Activated CD8-positive, alpha-beta memory T cell treated with anti-CD3 and anti-CD28 coated beads, Interleukin-2, amount 50 U/mL, for 4 hours (primary cell): ENCODE measurements at regions not wholly inside any gene's neighbourhood (a gene's known extent, or its start where the extent isn't known, plus 50 kb on each side); places are given as distances from the start of the nearest gene placed in this dataset.

Experiments used
- DNase-seq: peaks from one replicate; pipeline ENCODE4 v3.0.0-alpha.2; 2020

DNA sequence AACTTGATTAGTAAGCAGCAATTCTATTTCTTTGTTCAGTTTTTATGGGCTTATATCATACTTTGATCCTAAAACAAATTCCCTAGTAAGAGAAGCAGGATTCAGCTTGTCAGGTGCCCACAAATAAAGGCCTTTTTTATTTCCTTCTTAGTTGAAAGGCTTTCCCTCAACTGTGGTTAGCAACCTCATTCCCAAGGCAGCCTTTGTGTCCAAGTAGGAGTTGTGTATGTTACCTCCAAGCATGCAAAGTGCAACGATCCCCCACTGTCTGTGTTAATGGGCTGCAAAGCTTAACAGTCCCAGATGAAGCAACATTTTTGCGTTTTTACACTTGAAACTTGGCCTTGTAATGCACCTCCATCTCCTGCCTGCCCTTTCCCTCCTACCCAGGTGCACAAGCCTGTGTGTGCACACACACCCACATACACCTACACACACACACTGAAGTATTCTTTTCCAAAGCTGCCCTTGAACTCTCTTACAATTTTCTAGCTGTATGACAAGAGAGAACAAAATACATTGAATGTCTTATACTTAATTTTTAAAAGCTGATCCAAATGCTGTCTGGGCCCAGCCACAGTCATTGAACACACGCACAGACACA lies 278.2 kb downstream of the SNX13 start:
- DNase-seq = no peak

DNA sequence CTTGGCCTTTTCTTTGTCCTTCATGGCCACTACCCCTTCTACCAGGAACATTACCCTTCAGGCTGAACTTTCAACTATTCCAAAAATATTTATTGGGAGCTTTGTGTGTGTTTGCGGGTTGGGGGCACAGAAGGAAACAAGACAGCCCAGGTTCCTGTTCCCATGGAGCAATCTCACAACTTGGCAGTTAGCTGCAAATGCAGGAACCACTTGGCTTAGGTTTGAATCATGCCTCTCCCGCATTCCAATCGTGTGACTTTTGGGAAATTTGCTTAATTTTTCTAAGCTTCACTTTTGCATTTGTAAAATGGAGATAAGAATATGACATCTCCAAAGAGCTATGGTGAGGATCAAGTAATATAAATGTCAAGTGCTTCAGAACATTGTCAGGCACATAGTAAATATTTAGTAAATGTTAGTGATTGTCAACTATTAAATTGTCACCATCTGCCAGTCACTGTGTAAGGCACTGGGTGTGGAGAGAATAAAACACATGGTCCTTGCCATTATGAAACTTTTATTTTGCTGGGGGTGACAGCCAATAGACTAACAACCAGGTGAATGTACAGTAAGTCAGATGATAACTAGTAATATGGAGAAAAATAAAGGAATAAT lies 277.1 kb downstream of the SNX13 start:
- no peak for DNase-seq

DNA sequence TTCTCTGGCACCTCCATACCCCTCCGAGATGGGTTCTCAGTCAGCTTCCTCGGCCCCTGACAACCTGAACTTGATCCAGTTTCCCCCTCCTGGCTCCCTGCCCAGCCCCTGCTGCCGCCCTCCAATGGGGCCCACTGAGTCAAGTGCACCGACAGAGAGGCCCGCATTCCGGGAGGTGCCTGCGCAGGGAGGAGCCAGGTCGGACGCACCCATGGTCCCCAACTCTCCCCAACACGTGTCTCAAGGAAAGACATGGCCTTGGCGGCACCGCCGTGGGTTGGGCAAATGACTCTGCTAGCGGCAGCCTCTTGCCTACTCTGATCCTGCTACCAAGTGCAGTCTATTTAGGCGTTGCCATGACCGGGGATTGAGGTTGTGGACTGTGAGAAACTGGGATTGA lies 275.3 kb downstream of the SNX13 start:
- DNase-seq = no peak

DNA sequence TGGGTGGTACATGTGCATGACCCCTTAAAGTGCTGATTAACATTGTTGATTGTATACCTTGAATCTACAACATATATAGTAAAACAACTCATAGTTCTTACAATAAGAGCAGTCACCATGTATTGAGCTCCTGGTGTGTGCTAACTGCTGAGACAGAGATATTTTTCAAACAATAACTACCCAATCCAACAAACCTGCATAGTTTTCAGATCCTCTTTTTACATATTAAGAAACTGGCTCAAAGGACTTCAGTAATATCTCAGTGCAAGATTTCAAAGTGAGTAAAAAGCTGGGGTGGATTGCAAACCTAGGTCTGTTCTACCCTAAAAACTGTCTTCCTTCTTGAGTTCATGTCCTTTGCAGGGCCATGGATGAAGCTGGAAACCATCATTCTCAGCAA lies 272.2 kb downstream of the SNX13 start:
- no peak for DNase-seq

DNA sequence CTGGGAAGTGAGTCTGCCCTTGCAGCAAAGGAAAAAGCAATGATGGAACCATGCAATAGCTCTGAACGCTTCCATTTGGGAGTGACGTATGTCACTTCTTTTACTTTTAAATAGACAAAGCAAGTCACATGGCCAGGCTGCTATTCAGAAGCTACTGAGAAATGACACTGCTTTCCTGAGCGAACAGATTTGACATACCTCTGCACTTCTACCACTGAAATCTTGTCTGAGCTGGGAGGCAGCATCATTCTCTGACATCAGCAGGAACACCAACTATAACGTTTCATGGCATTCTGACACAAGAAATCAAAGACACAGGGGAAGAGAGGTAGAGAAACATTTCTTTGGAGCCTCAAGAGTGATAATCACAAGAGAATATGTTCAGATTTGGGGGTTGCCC lies 271.1 kb downstream of the SNX13 start:
- DNase-seq = no peak

DNA sequence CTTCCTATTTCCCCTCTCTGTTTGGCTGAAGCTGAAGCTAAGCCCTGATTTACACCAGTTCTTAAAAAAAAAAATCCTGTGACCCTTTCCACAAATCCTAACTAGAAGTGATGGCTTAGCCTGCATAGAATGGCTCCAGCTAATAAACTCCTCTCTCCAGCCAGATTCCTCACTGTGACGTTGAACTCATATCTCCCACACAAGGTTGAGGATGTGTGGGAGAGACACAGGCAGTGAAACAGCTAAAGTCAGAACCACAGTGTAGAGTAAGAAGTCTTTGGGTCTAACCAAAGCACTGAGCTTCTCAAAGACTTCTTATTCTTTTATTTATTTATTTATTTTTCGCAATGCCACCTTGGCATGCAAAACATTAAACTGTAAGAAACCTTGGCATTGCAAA lies 268.3 kb downstream of the SNX13 start:
- DNase-seq = no peak

DNA sequence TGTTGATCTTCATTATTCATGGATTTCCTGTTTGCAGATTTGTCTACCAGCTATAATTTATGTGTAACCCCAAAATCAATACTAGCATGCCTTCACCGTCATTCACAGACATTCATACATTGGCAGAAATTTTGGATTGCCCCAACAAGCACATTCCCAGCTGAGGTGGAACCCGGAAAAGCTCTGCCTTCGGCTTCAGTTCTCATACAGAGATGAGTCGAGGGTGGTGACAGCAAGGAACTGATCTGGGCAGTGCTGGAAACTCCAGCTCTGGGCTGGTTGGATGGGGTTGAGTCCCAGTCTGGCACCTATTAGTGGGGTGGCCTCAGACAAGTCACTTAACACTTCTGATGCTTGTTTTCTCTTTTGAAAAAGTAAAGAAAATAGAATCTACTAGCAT lies 267.5 kb downstream of the SNX13 start:
- DNase-seq = no peak

DNA sequence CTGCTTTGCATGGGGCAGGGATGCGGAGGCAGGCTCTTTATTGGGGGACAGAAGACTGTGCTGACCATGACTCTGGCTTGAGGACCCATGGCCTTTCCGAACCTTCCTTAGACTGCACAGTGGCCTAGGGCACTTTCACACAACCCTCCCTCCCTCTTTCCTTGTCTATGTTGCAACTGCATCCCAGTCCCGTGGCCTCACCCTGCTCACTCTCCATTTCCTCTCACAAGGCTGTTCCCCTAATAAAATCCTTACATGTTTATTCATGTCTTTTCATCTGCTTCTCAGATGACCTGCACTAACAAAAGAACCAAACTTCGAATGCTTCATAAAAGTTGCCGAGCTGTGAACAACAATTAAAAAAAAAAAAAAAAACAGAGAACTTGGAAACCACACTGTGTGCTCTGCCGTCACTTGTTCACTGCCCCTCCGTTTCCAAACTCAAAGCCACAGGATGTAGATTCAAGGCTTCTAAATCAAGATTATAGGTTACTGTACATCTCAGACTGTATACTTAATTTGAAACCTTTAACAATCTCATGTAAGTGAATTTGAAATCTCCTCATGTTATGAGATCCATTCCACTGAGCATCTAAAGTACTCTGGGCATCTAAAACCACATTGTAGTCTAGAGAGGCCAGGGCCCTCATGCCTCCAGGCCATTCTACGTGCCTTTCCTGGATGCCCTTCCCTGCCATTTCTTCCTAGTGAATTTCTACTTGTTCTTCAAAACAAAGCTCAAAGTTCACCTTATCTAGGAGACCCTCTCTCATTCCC lies 265.9 kb downstream of the SNX13 start:
- DNase-seq = no peak

DNA sequence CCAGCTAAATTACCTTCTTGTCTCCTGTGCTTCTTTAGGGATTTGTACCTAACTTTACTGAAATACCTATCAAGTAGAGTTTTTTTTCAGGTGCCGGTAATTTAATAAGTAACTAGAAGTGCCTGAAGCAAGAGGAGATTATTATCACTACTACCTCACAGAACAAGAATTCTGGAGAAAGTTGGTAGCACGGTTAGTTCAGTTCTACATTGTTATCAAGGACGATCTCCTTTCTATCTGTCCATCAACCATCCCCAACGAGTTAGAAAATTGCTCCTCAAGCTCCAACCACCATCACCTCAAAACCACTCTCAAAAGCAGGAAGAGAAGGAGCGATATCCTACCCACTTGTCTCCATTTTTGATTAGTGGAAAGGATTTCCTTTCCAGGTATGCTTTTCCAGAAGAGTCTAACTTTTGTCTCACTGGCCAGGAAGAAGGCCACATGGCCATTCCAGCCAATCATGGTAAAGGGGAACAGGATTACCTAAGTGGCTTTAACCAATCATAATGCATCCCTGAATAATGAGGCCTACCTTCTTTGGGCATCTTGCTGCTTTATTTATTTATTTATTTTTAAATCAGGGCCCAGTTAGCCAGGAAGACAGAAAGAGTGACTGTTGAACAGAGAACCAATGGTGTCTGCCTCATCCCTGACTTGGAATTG lies 265.2 kb downstream of the SNX13 start:
- DNase-seq = no peak

DNA sequence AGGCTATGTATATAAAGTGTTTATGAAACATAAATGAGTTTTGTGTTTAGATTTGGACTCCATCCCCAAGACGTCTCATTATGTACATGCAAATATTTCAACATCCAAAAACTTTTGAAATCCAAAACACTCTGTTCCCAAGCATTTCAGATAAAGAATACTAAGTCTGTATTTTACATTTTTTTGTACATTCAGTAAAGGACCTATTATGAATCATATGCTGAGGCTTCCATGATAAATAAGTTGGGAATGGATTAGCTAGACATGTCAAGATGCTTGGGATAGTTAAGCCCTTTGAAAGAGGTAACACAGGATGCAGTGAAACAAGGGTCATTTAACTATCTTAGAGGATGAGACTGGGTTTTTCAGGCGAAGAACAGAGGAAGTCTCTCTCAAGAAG lies 262.9 kb downstream of the SNX13 start:
- DNase-seq = no peak

DNA sequence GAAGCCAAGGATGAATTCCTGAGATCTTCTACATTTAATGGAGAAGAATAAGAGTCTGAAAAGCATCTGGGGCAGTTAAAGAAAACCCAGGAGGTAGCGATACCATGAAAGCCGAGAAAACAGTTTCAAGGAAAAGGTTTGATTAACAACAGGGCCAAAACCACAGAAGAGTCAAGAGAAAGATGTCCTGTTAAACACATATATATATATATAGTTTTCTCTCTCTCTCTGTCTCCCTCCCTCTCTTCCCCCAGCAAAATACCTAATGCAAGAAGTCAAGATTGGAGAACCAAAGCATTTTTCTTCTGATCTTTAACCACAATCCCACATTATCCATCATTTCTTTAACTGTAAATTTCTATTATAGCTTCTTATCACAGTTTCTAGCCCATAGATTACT lies 261.4 kb downstream of the SNX13 start:
- DNase-seq = no peak

DNA sequence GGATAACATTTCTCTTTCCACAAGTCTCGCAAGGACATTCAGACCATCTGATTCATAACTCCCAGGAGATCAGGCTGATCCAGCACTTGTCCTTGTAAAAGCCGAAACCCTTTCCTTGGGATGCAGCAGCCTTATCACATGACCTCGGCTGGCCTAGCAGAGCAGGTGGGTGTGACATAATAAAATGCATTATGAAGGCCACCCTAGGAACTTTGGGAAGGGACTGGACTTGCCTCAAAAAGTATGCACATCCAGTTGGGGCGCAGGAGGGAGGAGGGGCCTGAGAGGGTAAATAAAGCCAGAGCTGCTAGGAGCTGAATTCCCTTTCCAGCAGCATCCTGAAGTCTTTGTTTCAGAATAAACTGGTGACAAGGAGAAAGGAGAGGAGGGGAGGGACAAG lies 260.8 kb downstream of the SNX13 start:
- DNase-seq = no peak

DNA sequence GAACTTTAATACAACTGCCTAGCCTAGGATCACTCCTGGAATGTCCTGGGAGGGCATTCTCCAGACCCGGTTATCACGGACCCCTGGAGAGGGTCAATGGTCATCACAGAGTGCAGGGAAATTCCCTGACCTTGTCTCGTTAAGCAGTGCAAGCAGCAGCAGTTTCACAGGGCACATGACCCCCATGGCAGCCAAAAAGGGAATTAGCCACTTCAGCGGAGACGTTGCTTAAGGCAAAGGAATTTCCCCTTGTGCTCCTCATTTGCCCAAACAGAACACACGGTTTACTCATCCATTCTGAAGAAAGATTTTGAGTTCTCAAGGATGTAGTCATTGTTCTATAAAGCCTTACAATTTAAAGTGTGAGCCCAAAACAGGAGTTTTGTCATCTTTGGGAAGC lies 260.3 kb downstream of the SNX13 start:
- no peak for DNase-seq

DNA sequence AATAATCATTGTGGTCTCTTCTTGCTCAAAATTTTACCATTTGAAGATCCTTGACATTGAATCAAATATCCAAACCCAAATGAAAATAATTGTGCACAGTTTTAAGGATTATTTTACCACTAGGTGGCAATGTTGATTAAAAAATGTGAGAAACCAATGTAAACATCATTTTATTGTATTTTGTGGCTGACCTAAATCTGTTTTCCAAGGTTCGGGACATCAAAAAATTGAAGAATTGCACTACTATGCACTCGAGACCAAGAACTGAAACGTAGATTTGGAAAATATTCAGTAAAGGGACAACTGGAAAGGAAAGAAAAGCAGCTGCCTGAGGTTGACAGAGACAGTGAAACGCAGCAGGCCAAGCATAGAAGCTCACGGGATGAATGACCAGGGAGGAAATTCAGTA lies 259.3 kb downstream of the SNX13 start:
- no peak for DNase-seq

DNA sequence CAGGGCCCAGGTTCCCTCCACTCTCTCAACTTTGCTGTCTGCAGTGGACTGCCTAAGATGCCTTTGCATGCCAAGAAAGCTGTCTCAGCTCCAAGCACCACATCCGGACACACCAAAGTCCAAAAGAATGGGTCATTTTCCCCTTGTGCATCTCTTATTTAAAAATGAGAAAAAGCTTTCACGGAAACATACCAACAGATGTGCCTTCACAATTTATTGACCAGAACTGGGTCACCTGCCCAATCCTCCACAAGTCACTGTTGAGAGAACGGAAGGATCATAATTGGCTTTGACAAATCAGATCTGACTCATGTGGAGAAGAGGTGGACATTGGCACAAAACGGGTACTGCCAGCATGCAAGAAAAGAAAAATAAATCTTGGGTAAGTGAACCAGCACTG lies 258.3 kb downstream of the SNX13 start:
- no peak for DNase-seq

DNA sequence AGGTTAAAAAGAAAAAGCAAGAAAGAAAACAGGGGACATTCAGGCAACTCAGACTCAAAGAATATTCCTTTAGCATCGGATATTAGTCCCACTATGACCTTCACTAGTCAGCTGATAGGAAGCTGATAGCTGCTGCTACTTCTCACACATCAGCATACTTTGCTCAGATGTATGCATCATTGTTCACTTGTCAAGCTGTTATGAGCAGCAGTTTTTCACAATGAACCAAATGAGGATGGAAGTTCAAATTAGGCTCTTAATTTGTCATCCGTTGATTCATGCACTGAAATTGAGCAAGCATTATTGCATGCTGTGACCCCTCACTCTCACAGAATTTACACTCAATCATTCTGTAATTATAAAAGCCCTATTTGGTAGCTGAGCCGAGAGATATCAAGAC lies 257.7 kb downstream of the SNX13 start:
- DNase-seq = no peak

DNA sequence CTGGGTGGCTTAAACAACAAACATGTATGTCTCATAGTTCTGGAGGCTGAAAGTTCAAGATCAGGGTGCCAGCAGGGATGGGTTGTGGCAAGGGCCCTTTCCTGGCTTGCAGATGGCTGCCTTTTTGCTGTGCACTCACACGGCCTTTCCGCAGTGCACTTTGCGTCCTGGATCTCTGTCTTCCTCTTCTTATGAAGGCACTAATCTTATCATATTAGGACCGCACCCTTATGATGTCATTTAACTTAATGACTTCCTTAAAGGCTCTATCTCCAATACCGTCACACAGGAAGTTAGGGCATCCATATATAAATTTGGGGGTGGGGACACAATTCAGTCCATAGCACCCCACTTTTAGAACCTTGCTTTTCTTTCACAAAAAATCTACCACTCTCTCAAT lies 255.2 kb downstream of the SNX13 start:
- DNase-seq = no peak

DNA sequence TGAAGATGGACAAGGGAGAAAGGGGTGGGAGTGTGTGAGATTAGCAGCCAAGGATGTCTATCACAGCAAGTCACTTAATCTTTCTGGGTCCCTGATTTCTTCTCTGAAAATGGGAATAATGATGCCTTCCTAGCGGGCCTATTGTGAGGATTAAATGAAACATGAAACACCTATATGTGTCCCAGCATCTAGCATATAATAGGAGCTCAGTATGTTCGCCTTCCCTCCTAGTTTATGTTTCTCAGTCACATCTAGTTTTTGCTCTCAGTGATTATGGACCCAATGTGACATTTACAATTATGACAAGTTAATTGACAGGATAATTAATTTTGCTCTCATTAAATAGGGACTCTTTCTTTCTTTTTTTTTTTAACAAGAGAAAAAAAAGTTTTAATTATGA lies 252.9 kb downstream of the SNX13 start:
- no peak for DNase-seq

DNA sequence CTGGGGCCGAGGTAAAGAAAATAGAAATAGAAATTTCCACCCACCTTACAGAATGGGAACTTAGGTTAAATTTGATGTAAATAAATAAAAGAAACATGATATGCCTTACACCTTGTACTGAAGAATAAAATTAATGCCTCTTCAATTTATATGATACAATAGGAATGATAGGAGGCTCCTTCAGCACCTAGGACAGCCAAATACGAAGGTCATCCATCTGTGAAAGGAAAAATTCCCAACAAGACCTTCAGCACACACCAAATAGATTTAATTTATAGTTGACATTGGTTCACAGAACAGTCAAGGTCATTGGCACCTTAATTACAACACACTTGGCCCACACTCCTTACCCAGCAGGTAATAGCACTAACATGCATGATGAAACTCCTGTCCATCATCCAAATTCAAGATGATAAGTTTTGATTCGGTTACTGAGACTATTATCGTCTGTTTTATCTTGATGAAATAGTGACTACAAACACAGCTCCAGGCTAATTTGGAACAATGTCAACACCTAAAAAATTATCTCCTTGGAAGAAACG lies 250.9 kb downstream of the SNX13 start:
- no peak for DNase-seq

DNA sequence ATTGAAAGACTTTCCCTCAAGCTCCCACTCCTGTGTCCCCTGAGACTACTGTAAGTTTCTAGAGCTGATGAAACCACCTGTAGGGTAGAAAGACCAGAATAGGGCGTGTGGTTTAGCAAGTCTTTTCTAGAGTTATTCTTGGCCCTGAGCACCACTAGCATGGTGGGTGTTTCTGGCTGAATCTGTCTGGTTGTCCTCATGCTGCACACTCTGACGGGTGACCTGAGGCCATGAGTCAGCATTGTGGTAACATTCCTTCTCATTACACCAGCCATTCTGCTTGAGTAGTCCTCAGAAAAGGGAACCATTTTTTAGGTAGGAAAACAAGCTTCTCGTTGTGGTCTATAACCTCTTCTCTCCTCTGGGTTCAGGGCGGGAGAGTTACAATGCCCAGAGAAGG lies 250.3 kb downstream of the SNX13 start:
- DNase-seq = no peak

DNA sequence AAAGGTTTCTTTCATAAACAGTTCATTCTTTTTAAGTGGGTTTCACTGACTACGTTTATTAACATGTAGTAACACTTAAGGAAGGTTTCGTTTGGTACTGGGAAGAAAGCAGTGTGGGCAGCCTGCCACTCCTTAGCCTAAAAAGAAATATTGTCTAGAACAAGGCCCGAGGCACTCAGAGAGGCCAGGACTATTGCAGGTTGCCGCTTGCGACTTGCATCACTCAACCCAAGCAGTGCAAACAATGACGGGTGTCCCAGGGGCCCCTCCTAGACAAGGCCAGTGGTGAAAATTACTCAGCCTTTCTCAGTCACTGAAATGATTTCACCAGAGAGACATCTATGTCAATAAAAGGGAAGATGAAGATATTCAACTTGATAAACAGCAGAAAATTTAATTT lies 243.9 kb downstream of the SNX13 start:
- DNase-seq = no peak

DNA sequence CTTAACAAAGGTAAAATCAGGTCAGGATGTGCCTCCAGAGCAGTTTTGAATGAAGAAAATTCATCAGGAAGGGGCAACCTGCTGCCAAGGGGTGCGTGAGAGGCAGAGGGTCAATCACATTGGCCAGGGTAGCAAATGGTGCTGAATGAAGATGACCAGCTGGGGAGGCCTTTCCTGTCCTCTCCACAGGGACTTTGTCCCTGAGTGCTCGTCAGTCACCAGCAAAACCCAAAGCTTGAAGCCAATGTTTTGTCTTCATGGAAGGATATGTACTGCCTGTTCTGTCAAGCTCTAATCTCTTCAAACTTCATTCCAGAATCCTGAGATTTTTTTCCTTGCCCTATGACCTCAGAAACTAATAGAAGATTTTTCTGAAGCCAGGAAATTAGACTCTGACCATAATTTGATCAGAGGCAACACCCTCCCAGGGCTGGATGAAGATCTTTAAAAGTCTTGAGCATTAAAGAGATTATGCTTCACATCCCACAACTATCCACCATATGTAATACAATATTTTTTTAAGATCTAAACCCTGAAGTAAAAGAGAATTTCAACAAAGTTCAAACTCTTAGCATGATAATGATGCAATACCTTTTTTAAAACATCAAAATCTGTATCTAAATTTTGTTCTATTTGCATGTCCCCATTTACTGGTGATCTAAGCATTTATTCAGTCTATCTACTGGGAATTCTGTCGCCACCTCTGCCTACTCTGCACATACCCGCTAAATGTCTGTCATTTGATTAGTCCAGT lies 243.0 kb downstream of the SNX13 start:
- DNase-seq = no peak

DNA sequence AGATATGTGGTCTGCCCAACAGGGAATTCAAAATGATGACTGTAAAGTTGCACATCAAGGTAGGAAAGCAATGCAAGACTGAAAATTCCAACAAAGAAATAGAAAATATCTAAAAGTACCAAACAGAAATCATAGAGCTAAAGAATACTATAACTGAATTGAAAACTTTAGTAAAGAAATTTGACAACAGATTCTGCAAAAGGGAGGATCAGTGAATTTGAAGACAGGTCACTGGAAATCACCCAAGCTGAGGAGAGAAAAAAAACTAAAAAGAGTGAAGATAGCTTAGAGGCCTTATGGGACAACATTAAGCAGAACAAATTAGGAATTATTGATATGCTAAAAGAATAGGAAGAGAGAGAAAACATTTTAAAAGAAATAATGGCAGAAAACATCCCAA lies 240.6 kb downstream of the SNX13 start:
- no peak for DNase-seq
